ENCODE measurements at regions not wholly inside any gene's neighbourhood (a gene's known extent, or its start where the extent isn't known, plus 50 kb on each side); places are given as distances from the start of the nearest gene placed in this dataset.
"Not testable (repeated sequence)": the region's sequence is repeated elsewhere in the genome, so short reads cannot be mapped to it uniquely, and the experiment has no call there.

- DNase-seq = no peak
Measured at GRCh38 chr10:36872702-36873393, 252.6 kb upstream of the ANKRD30A start.

GRCh38 chr10:36840788-36841187 lies 284.6 kb upstream of the ANKRD30A start:
- no peak for DNase-seq

GRCh38 chr10:36837416-36837815 lies 288.0 kb upstream of the ANKRD30A start:
- DNase-seq = no peak

GRCh38 chr10:36819781-36820180 lies 305.6 kb upstream of the ANKRD30A start:
- no peak for DNase-seq

GRCh38 chr10:36817898-36818297 lies 307.5 kb upstream of the ANKRD30A start:
- DNase-seq = no peak

- no peak for DNase-seq
Measured at GRCh38 chr10:36808625-36809362, 316.6 kb upstream of the ANKRD30A start.

GRCh38 chr10:36803229-36803628 lies 322.2 kb upstream of the ANKRD30A start:
- no peak for DNase-seq

GRCh38 chr10:36802490-36803153 lies 322.8 kb upstream of the ANKRD30A start:
- peak; percentile 49 for DNase-seq

- DNase-seq = no peak
Measured at GRCh38 chr10:36801660-36802059, 323.7 kb upstream of the ANKRD30A start.

- no peak for DNase-seq
Measured at GRCh38 chr10:36794981-36795380, 330.4 kb upstream of the ANKRD30A start.

- no peak for DNase-seq
Measured at GRCh38 chr10:36789974-36790373, 335.4 kb upstream of the ANKRD30A start.

- no peak for DNase-seq
Measured at GRCh38 chr10:36788152-36788551, 337.2 kb upstream of the ANKRD30A start.

- no peak for DNase-seq
Measured at GRCh38 chr10:36783400-36783799, 342.0 kb upstream of the ANKRD30A start.

GRCh38 chr10:36781570-36781969 lies 343.8 kb upstream of the ANKRD30A start:
- DNase-seq = no peak

GRCh38 chr10:36780158-36780557 lies 345.2 kb upstream of the ANKRD30A start:
- DNase-seq = no peak

- peak; percentile 14 for DNase-seq
Measured at GRCh38 chr10:36779238-36779846, 346.1 kb upstream of the ANKRD30A start.

- DNase-seq = no peak
Measured at GRCh38 chr10:36778651-36779050, 346.7 kb upstream of the ANKRD30A start.

- DNase-seq = no peak
Measured at GRCh38 chr10:36773652-36774051, 351.7 kb upstream of the ANKRD30A start.

- DNase-seq = no peak
Measured at GRCh38 chr10:36771725-36772124, 353.7 kb upstream of the ANKRD30A start.

- not testable (repeated sequence) for DNase-seq
Measured at GRCh38 chr10:36769741-36770140, 355.7 kb upstream of the ANKRD30A start.

- DNase-seq = no peak
Measured at GRCh38 chr10:36766940-36767339, 358.5 kb upstream of the ANKRD30A start.

- DNase-seq = no peak
Measured at GRCh38 chr10:36766415-36766810, 359.0 kb upstream of the ANKRD30A start.

GRCh38 chr10:36765782-36766414 lies 359.5 kb upstream of the ANKRD30A start:
- DNase-seq = no peak

All from NCI-H2171 (cell line).